CD4-positive, alpha-beta T cell treated with Interleukin-4 for 1 hour (primary cell): ENCODE measurements at regions not wholly inside any gene's neighbourhood (a gene's known extent, or its start where the extent isn't known, plus 50 kb on each side); places are given as distances from the start of the nearest gene placed in this dataset.
"Not testable (repeated sequence)": the region's sequence is repeated elsewhere in the genome, so short reads cannot be mapped to it uniquely, and the experiment has no call there.

Source experiments
- DNase-seq, 2 donors: peaks; one replicate each; pipeline ENCODE4 v3.0.0-alpha.2; 2020 to 2022

DNA sequence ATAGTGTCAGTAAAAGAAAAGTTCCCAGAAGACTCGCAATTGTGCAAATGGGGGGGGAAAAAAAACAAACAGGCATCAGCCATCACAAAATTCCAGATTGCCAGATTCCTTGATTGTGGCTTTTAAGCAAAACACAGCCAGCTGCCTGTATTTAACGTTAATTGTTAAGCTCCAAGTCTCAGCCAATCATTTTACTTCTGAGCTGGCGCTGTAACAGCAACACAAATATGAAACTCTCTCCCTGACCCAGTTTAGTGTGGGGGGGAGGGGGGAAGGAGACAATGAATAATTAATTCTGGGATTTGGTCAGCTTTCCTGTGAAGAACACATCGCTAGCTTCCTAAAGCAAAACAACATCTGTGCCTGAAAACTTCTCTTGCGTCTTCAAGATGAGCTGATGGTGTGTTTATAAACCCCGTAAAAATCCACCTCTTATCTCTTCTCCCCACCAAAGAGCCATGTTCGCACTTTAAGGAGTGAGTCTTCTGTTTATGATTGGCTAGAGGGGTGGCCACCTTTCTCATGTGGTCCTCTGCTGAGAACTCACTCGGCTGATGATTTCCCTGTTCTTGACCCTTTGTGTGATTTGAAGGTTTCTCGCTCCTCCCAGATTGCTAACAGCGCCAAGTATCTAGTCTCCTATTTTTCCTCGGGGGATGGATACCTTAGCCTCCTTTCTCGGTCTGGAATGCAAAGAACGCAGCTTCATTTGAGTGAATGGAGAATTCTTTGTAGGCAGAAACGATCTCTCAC lies 160.2 kb upstream of the DAPK1 start:
- DNase-seq: no peak

DNA sequence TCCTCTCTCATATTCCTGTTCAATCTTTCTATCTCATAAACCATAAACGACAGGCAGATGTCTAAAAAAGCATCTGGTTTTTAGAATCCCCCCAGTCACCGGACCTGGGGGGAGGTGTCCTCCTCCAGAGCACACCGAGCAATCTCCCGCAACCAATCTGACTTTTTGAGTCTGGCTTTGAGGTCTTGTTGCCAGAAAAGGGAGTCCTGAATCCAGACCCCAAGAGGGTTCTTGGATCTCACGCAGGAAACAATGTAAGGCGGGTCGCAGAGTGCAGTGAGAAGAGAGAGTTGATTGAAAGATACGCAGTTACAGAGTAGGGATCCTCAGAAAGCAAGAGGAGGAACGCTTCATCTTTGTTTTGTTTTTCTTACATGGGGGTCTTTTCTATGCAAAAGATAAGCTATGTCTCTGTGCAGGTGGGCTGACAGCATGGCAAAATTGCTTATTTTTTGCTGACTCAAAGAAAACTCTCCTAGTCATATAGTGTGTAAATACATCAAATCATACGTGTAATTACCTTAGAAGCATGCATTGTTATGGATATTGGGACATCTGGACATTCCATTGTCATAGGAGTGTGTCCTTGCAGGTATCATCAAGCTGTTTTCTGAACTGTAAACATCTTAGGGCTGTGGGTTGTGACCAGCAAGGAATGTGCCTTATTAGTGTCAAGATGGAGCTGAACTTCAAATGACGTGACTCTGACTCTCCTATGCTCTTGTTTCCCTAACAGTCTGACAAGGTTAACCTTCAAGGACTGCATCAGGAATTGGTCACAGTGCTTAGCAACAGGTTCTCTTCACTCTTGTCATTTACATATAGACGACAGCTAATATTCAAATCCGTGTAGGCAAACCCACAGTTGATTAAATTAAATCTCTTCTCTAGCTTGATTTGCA lies 159.3 kb upstream of the DAPK1 start:
- no peak for DNase-seq

DNA sequence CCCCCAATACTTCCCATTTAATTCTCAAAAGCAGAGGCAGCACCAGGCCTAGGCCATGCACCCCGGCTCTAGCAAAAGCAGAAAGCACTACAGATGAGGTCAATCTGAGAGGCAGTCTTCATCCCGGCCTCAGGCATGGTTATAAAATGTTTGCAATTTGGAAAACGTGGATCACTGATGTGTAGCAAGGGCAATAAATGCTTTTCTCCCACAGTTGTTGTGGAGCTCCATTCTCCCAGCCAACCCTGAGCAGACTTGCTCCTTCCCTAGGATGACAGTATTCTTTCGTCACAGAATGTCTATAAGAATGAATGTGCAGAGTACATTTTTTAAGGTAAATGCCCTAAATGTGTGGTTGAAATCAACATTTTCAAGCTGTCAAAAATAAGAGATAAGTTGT lies 157.3 kb upstream of the DAPK1 start:
- no peak for DNase-seq

- no peak for DNase-seq
These were observed 154.9 kb upstream of the DAPK1 start for GRCh38 chr9:87342743-87343142.

DNA sequence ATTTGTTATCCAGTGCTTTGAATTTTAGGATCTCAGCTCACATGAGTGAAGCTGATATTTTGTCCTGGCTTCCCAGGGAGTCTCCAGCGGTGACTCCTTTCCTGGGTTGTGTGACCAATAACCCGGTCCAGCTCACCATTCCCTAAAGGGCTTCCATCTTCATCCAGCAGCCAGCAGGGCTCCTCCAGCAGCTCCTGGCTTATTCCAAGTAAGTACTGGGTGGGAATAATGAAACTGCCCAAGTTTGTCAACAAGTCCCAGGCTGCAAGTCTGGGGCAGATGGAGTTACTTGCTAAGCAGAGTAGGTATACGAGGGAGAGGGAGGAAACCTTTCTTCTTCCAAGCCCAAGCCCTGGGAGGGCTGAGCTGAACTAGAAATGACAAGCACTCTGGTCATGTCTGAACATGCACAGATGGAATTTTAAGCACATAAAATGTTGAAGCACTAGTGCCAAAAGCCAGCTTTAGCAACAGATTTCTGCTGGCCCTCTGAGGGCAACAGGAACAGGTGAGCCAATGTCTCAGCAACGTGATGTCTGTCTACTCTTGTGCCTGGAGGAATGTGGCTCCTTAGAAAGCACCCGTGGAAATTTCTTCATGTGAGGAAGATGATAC lies 153.7 kb upstream of the DAPK1 start:
- DNase-seq: no peak

- no peak for DNase-seq
These were observed 151.5 kb upstream of the DAPK1 start for GRCh38 chr9:87346061-87346665.

DNA sequence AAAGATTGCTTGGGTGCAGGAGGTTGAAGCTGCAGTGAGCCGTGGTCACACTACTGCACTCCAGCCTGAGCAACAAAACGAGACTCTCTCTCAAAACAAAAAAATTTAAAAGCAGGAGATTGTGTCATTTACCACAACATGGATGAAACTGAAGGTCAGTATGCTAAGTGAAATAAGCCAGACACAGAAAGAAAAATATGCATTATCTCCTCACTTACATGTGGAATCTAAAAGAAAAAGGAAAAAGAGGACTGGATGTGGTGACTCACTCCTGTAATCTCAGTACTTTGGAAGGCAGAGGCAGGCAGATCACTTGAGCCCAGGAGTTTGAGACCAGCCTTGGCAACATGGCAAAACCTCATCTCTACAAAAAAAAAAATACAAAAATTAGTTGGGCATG lies 146.8 kb upstream of the DAPK1 start:
- DNase-seq: no peak

DNA sequence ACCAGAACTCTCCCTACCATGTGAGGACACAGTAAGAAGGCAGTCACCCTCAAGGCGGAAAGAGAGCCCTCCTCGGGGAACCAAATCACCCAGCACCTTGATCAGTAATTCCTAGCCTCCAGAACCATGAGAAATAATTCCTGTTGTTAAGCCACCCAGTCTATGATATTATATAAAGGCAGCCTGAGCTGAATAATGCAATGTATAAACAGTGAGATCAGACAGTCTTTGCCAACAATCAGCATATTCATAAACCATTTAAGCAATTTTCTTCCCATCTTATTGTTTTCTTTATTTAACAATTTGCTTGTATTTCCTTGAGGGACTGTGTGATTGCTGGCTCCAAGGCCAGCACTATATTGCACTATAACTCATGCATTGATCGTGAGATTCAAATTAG lies 144.4 kb upstream of the DAPK1 start:
- no peak for DNase-seq

GRCh38 chr9:87354147-87354546 lies 143.5 kb upstream of the DAPK1 start:
- no peak for DNase-seq

DNA sequence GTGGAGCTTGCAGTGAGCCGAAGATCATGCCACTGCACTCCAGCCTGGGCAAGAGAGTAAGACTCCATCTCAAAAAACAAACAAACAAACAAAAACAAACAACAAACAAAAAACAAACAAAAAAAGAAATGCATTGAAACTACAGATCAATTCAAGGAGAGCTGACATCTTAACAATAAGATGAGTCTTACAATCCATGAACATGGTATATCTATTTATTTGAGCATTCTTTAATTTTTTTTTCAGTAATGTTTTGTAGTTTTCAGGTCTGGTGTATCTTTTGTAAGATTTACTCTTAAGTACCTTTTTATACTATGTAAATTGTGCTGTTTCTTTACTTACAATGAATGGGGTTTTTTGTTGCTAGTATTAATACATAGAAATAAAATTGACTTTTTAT lies 140.1 kb upstream of the DAPK1 start:
- no peak for DNase-seq

GRCh38 chr9:87359264-87359663 lies 138.4 kb upstream of the DAPK1 start:
- DNase-seq: no peak

GRCh38 chr9:87359958-87360601 lies 137.6 kb upstream of the DAPK1 start:
- DNase-seq: no peak

DNA sequence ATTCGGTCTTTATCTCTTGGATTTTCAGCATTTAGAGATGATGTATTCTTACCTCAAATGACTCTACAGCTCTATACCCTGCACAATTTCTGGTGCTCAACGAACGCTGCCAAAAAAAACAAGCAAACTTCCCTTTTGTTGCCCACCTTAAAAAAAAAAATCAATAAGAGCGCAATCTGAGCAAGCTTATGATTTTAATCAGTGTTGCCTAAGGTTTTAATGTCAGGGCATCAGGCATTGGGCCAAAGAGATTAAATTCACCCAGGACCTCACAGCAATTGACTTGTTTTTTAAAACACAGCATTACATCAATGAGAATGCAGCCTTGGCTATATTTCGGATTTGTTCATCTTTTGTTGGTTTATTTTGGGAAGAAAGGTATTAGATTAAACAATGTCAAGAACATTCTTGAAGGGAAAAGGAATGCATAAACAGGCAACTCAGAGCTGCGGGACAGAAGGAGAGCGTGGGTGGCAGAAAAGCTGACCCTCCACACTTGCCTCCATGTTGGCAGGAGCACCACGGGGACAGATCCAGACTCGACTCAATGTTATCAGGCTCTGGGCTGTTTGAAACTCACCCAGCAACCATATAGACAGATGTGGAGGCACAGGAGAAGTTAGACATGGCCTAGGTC lies 127.5 kb upstream of the DAPK1 start:
- DNase-seq: no peak

- no peak for DNase-seq
These were observed 125.8 kb upstream of the DAPK1 start for GRCh38 chr9:87371795-87372355.

DNA sequence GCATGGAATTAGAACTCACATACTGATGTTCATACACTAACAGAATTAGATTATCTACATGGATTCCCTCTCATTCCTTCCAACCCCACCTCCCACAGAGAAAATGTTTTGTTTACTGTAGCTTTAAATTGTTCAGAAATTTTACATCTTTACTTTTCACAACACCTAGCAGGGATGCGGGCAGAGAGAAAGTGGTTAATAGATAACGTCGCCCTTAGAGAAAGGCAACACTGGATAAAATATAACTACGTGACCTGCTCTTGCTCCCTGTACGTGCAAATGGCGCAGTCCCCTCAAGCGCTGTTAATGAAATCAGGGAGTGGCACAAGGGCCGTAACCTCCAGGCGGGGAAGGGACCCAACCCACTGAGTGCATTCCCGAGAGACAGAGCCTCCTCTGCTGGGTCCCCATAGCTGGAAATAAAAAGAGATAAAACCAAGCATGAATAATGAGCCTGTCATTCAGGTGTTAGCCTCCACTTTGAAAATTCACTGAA lies 125.3 kb upstream of the DAPK1 start:
- no peak for DNase-seq

DNA sequence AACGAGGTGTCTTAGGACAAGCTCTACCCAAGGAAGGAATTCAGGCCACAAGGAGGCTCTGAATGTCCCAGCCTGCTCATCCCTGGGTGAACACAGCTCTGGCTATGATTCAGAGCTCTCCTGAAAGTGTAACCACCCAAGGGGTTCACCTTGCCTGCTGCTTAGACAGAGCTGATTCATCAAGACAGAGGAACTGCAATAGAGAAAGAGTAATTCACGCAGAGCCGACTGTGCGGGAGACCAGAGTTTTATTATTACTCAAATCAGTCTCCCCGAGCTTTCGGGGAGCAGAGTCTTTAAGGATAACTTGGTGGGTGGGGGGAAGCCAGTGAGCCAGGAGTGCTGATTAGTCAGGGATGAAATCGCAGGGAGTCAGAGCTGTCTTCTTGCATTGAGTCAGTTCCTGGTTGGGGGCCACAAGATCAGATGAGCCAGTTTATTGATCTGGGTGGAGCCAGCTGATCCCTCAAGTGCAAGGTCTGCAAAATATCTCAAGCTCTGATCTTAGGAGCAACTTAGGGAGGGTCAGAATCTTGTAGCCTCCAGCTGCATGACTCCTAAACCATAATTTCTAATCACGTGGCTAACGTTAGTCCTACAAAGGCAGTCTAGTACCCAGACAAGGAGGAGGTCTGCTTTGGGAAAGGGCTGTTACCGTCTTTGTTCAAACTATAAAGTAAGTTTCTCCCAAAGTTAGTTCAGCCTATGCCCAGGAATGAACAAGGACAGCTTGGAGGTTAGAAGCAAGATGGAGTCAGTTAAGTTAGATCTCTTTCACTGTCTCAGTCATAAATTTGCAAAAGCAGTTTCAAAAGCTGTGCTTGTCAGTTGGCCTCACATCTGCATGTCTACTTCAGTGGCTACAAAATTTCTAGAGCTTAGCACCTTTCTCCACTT lies 123.4 kb upstream of the DAPK1 start:
- not testable (repeated sequence) for DNase-seq

DNA sequence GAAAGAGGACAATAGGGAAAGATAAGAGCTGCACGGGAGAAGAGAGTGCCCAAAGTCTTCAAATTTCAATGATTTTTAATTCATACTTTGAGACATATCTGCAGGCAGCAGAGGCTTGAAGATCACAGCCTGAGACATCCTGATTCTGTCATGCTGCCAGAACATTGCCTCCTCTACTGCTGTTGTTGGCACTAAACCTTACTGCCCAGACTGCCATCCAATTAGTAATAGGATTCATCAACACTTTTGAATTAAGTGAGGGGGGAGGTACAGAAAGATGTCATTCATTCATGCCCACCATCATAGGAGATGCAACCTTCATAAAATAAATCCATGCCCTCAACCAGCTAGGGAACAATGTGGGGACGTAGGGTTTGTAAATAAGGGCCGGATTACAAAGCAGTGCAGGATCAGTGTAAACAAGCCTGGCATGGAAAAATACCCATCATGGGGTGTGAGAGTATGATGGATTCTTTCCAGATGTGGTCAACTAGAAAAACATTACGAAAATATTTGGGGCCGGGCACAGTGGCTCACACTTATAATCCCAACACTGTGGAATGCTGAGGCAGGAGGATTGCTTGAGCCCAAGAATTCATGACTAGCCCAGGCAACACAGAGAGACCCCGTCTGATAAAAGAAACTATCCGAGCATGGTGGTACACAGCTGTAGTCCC lies 122.1 kb upstream of the DAPK1 start:
- no peak for DNase-seq

DNA sequence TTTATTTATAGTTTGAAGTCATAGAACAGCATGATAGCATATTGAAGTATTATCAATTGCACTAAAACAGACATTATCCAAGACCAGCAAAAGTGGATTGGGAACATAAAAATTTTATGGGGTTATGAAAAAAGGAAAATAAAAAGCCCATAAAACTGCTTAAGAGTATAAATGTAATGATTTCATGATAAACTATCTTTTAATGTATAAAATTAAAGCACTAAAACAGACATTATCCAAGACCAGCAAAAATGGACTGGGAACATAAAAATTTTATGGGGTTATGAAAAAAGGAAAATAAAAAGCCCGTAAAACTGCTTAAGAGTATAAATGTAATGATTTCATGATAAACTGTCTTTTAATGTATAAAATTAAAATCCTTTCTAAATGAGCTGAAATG lies 119.0 kb upstream of the DAPK1 start:
- DNase-seq: no peak

GRCh38 chr9:87379300-87379699 lies 118.4 kb upstream of the DAPK1 start:
- DNase-seq: no peak

GRCh38 chr9:87381050-87381711 lies 116.5 kb upstream of the DAPK1 start:
- no peak for DNase-seq
